NT2/D1 (cell line): ENCODE measurements at regions not wholly inside any gene's neighbourhood (a gene's known extent, or its start where the extent isn't known, plus 50 kb on each side); places are given as distances from the start of the nearest gene placed in this dataset.

Experiments
- SUZ12 ChIP-seq: IDR thresholded peaks from 2 replicates; pipeline ENCODE4 v1.6.1; 2011; ENCODE audit not compliant: insufficient read length, insufficient read depth; ENCODE audit errors: extremely low read depth
- YY1 ChIP-seq: IDR thresholded peaks from 2 replicates; pipeline ENCODE4 v1.6.1; 2011; ENCODE audit not compliant: insufficient read length, insufficient read depth
- ZNF274 ChIP-seq: IDR thresholded peaks from 2 replicates; pipeline ENCODE4 v1.6.1; 2011; ENCODE audit warnings: mild to moderate bottlenecking, low read depth, low read length

GRCh38 chr2:116922414-116922813 is 892.1 kb upstream of the DDX18 start:
- TF ChIP-seq ZNF274 (no peak), YY1 (no peak), SUZ12 (no peak)
